Calu3 (cell line): ENCODE measurements at regions not wholly inside any gene's neighbourhood (a gene's known extent, or its start where the extent isn't known, plus 50 kb on each side); places are given as distances from the start of the nearest gene placed in this dataset.

ENCODE experiments used
- BruUV-seq: library from RNA; stranded (reverse); fragments of 400-500 nt; replicated peaks from 2 replicates; lab custom pipeline; 2021; lab: Mats Ljungman, UMichigan
- CTCF ChIA-PET: fragments of 300-600 bp; sonication (Branson Sonifier 250); formaldehyde crosslinking; loops from one replicate; lab custom pipeline; 2022; ENCODE audit warnings: antibody characterized with exemption; lab: Charles Lee
- DNase-seq: peaks from one replicate; pipeline ENCODE4 v3.0.0; 2022
- H3K27ac Mint-ChIP-seq: one replicate; pipeline ENCODE4 v1.8.0; 2022; ENCODE audit warnings: mixed read lengths; ENCODE audit not compliant: unreplicated experiment
- H3K27me3 Mint-ChIP-seq: one replicate; pipeline ENCODE4 v1.8.0; 2022; ENCODE audit warnings: mixed read lengths; ENCODE audit not compliant: unreplicated experiment
- H3K36me3 Mint-ChIP-seq: one replicate; pipeline ENCODE4 v1.8.0; 2022; ENCODE audit warnings: mild to moderate bottlenecking, moderate library complexity, mixed read lengths; ENCODE audit not compliant: insufficient read depth, unreplicated experiment
- H3K4me1 Mint-ChIP-seq: one replicate; pipeline ENCODE4 v1.8.0; 2022; ENCODE audit warnings: mild to moderate bottlenecking, low read depth, mixed read lengths; ENCODE audit not compliant: unreplicated experiment
- H3K4me3 Mint-ChIP-seq: one replicate; pipeline ENCODE4 v1.8.0; 2022; ENCODE audit warnings: mild to moderate bottlenecking, low read depth, moderate library complexity, mixed read lengths; ENCODE audit not compliant: unreplicated experiment
- H3K9me3 Mint-ChIP-seq: one replicate; pipeline ENCODE4 v1.8.0; 2022; ENCODE audit warnings: low read depth, mixed read lengths; ENCODE audit not compliant: unreplicated experiment
- intact Hi-C: fragments of 100-400 bp; cut with micrococcal nuclease; formaldehyde crosslinking; loops from one replicate; pipeline ENCODE4 v1.10.0; 2022; ENCODE audit not compliant: unreplicated experiment
- TF ChIP-seq, protein P1 (sequence below): fragments of 200-600 bp; IDR thresholded peaks from one replicate; pipeline ENCODE4 v1.8.0; 2022; ENCODE audit warnings: antibody characterized with exemption; ENCODE audit not compliant: unreplicated experiment

DNA sequence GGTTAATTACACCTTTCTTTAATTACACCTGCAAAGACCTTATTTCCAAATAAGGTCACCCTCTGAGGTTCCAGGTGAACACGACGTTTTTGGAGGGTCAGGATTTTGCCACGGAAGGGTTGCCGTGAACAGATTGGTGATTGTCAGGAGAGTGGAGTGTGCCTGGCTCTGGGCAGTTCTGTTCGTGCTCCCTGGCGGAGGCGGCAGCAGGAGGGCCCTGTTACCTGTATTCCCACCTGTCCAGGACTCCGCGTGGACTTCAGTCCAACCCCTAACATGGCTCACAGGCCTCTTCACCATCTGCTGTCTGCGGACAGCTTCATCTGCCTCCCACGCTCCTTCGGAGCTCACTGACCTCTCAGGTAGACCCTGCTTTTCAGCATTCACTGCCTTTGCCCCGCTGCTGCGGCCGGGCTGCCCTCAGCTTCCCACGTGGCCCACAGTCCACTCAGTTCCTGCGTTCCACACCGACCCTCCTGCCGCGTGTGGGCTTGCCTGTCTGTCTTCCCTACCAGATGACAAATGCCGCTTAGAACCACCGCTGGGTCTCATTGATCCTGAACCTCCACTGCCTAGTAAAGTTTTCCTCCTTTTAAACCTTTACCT is 187.5 kb upstream of the DIO3 start:
- Mint-ChIP-seq H3K27ac (no peak overlapping the region), H3K4me3 (no peak overlapping the region), H3K27me3 (peaks cover 53% of the 10 kb centered on the region), H3K4me1 (no peaks in the 10 kb centered on the region), H3K36me3 (no peaks in the 10 kb centered on the region), H3K9me3 (no peaks in the 10 kb centered on the region)
- CTCF ChIA-PET, result no interaction called here
- no peak for DNase-seq
- intact Hi-C loops, result no loop called here
- TF ChIP-seq, protein P1, sequence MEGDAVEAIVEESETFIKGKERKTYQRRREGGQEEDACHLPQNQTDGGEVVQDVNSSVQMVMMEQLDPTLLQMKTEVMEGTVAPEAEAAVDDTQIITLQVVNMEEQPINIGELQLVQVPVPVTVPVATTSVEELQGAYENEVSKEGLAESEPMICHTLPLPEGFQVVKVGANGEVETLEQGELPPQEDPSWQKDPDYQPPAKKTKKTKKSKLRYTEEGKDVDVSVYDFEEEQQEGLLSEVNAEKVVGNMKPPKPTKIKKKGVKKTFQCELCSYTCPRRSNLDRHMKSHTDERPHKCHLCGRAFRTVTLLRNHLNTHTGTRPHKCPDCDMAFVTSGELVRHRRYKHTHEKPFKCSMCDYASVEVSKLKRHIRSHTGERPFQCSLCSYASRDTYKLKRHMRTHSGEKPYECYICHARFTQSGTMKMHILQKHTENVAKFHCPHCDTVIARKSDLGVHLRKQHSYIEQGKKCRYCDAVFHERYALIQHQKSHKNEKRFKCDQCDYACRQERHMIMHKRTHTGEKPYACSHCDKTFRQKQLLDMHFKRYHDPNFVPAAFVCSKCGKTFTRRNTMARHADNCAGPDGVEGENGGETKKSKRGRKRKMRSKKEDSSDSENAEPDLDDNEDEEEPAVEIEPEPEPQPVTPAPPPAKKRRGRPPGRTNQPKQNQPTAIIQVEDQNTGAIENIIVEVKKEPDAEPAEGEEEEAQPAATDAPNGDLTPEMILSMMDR, result no peak
- BruUV-seq, result no TSS peak

GRCh38 chr14:101374373-101375338 is 186.6 kb upstream of the DIO3 start:
- Mint-ChIP-seq H3K9me3 (no peaks in the 10 kb centered on the region), H3K27me3 (peaks cover 53% of the 10 kb centered on the region), H3K36me3 (no peaks in the 10 kb centered on the region), H3K27ac (no peak overlapping the region), H3K4me1 (no peaks in the 10 kb centered on the region), H3K4me3 (no peak overlapping the region)
- CTCF ChIA-PET, result no interaction called here
- intact Hi-C loops, result no loop called here
- TF ChIP-seq, protein P1, result no peak
- DNase-seq, result no peak
- BruUV-seq, result no TSS peak

- CTCF ChIA-PET, result interaction anchor here (0.7 kb wide), 1 partner anchor 159 kb away, joined by 4 read pairs; no protein-coding TSS in a partner anchor
- Mint-ChIP-seq H3K9me3 (peaks cover 5% of the 10 kb centered on the region), H3K4me1 (no peaks in the 10 kb centered on the region), H3K4me3 (no peak overlapping the region), H3K27me3 (peaks cover 42% of the 10 kb centered on the region), H3K27ac (no peak overlapping the region), H3K36me3 (no peaks in the 10 kb centered on the region)
- BruUV-seq, result no TSS peak
- TF ChIP-seq, protein P1, result no peak
- intact Hi-C loops, result no loop called here
- no peak for DNase-seq
These were observed 184.2 kb upstream of the DIO3 start for GRCh38 chr14:101377069-101377468.

- no peak overlapping the region for H3K27ac Mint-ChIP-seq
- CTCF ChIA-PET, result no interaction called here
- no peaks in the 10 kb centered on the region for H3K36me3 Mint-ChIP-seq
- no TSS peak for BruUV-seq
- peaks cover 41% of the 10 kb centered on the region for H3K27me3 Mint-ChIP-seq
- no peak overlapping the region for H3K4me3 Mint-ChIP-seq
- intact Hi-C loops, result no loop called here
- DNase-seq, result no peak
- TF ChIP-seq, protein P1, result no peak
- peaks cover 14% of the 10 kb centered on the region for H3K9me3 Mint-ChIP-seq
- H3K4me1 Mint-ChIP-seq, result no peaks in the 10 kb centered on the region
These were observed 181.5 kb upstream of the DIO3 start for GRCh38 chr14:101379842-101380241.
